Glutamatergic neuron (in vitro differentiated cells): ENCODE measurements at regions not wholly inside any gene's neighbourhood (a gene's known extent, or its start where the extent isn't known, plus 50 kb on each side); places are given as distances from the start of the nearest gene placed in this dataset.

Experiments used
- DNase-seq: peaks from one replicate; pipeline ENCODE4 v3.0.0; 2022
- H3K27ac Mint-ChIP-seq: one replicate; pipeline ENCODE4 v1.8.0; 2020; ENCODE audit warnings: mild to moderate bottlenecking, mixed read lengths, inconsistent platforms; ENCODE audit not compliant: unreplicated experiment
- H3K27me3 Mint-ChIP-seq: one replicate; pipeline ENCODE4 v1.8.0; 2020; ENCODE audit warnings: mild to moderate bottlenecking, moderate library complexity, mixed read lengths, inconsistent platforms; ENCODE audit not compliant: unreplicated experiment
- H3K36me3 Mint-ChIP-seq: one replicate; pipeline ENCODE4 v1.8.0; 2020; ENCODE audit warnings: mild to moderate bottlenecking, mixed read lengths, inconsistent platforms; ENCODE audit not compliant: unreplicated experiment
- H3K4me1 Mint-ChIP-seq: one replicate; pipeline ENCODE4 v1.8.0; 2020; ENCODE audit warnings: mild to moderate bottlenecking, low read depth, mixed read lengths, inconsistent platforms; ENCODE audit not compliant: unreplicated experiment
- H3K4me3 Mint-ChIP-seq: one replicate; pipeline ENCODE4 v1.8.0; 2020; ENCODE audit warnings: mild to moderate bottlenecking, mixed read lengths, inconsistent platforms; ENCODE audit not compliant: unreplicated experiment
- H3K9me3 Mint-ChIP-seq: one replicate; pipeline ENCODE4 v1.8.0; 2020; ENCODE audit warnings: mild to moderate bottlenecking, moderate library complexity, mixed read lengths, inconsistent platforms; ENCODE audit not compliant: unreplicated experiment
- TF ChIP-seq, protein P1 (sequence below): fragments of 200-600 bp; sonication (generic); IDR thresholded peaks from one replicate; pipeline ENCODE4 v1.5.0; 2021; ENCODE audit not compliant: partially characterized antibody, unreplicated experiment

DNA sequence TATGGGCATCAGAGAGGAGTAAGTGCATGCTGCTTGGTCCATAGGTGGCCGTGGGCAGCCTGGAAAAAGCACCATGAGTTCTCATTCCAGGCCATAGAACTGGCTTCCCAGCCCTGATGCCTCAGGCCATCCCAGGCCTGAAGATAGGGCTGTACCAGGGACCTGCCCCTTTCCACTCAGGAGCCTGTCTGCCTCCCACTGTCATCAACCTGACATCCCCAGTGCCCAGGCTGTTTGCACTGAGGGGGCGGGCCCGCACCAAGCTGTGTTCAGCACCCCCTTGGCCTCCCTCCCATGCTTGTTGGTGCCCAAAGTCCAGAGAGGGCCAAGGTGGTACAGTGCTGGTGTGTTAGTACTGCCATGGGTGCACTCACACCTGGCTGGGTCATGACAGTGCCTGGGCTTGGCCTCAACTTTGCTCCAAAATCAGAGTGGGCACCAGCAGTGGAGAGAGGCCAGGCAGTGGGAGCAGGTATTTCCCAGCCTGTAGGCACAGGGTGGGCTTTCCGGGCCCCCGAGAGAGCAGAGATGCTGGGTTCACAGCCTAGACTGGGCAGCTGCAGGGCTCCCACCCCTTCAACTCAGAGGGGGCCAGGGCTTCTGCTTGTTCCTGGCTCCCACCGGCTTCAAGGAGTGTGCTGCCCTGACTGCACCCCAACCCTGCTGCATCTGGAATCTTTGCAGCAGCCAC is 556.1 kb downstream of the SI start:
- Mint-ChIP-seq H3K4me1 (no peaks in the 10 kb centered on the region), H3K27ac (no peak overlapping the region), H3K36me3 (peaks cover 3% of the 10 kb centered on the region), H3K27me3 (no peaks in the 10 kb centered on the region), H3K4me3 (no peak overlapping the region), H3K9me3 (peaks cover 5% of the 10 kb centered on the region)
- TF ChIP-seq, protein P1, sequence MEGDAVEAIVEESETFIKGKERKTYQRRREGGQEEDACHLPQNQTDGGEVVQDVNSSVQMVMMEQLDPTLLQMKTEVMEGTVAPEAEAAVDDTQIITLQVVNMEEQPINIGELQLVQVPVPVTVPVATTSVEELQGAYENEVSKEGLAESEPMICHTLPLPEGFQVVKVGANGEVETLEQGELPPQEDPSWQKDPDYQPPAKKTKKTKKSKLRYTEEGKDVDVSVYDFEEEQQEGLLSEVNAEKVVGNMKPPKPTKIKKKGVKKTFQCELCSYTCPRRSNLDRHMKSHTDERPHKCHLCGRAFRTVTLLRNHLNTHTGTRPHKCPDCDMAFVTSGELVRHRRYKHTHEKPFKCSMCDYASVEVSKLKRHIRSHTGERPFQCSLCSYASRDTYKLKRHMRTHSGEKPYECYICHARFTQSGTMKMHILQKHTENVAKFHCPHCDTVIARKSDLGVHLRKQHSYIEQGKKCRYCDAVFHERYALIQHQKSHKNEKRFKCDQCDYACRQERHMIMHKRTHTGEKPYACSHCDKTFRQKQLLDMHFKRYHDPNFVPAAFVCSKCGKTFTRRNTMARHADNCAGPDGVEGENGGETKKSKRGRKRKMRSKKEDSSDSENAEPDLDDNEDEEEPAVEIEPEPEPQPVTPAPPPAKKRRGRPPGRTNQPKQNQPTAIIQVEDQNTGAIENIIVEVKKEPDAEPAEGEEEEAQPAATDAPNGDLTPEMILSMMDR: no peak
- DNase-seq: no peak

DNA sequence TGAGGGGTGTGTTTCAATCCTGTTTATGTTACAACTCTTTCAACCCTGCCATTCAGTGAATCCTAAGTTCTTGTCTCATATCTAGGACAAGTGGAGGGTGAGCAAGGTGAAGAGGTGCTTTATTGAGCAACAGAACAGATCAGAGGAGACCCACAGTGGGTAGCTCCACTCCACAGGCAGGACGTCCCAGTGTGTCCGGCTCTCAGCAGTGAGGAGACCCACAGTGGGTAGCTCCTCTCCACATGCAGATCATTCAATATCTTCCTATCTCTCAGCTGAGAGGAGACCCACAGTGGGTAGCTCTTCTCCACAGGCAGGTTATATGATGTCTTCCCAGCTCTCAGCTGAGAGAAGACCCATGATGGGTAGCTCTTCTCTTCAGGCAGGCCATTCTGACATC is 556.7 kb downstream of the SI start:
- TF ChIP-seq, protein P1: no peak
- H3K27me3 Mint-ChIP-seq: no peaks in the 10 kb centered on the region
- peaks cover 3% of the 10 kb centered on the region for H3K36me3 Mint-ChIP-seq
- H3K4me1 Mint-ChIP-seq: no peaks in the 10 kb centered on the region
- DNase-seq: no peak
- H3K27ac Mint-ChIP-seq: no peak overlapping the region
- H3K4me3 Mint-ChIP-seq: no peak overlapping the region
- H3K9me3 Mint-ChIP-seq: peaks cover 5% of the 10 kb centered on the region

DNA sequence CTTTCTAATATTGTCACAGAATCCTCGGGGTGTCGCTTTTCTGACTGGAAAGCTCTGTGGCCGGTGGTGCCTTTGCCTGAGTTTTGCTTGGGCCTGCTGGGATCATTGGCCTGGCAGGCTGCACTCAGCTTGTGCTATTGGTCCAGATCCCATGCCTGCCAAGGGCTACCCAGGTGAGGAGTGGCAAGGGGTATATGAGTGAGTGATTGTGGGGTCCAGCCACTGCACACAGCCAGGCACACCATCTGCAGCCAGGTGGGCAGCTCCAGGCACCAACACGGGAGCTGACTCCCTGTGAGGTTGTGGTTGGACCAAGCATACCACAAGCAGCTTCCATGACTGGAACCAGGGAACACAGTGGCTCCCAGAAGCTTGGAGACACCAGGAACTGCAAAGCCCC is 557.2 kb downstream of the SI start:
- Mint-ChIP-seq H3K9me3 (peaks cover 5% of the 10 kb centered on the region), H3K36me3 (peaks cover 3% of the 10 kb centered on the region), H3K4me1 (no peaks in the 10 kb centered on the region), H3K27me3 (no peaks in the 10 kb centered on the region), H3K27ac (no peak overlapping the region), H3K4me3 (no peak overlapping the region)
- no peak for DNase-seq
- TF ChIP-seq, protein P1: no peak

DNA sequence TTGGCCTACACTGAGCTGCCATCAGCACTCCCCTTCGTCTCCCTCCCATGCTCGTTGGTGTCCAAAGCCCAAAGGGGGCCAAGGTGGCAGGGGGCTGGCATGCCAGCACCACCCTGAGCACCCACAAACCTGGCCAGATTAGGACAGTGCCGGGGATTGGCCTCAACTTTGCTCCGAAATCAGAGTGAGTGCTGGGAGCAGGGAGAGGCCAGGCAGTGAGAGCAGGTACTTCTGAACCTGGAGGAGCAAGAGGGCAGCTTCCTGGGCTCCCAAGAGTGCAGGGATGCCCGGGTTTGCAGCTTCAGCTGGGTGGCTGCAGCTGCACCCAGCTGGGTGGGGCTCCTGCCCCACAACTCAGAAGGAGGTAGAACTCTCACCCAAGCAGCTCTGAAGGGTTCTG is 563.0 kb downstream of the SI start:
- Mint-ChIP-seq H3K9me3 (no peaks in the 10 kb centered on the region), H3K4me1 (no peaks in the 10 kb centered on the region), H3K36me3 (no peaks in the 10 kb centered on the region), H3K27me3 (no peaks in the 10 kb centered on the region), H3K27ac (no peak overlapping the region), H3K4me3 (no peak overlapping the region)
- no peak for DNase-seq
- TF ChIP-seq, protein P1: no peak

DNA sequence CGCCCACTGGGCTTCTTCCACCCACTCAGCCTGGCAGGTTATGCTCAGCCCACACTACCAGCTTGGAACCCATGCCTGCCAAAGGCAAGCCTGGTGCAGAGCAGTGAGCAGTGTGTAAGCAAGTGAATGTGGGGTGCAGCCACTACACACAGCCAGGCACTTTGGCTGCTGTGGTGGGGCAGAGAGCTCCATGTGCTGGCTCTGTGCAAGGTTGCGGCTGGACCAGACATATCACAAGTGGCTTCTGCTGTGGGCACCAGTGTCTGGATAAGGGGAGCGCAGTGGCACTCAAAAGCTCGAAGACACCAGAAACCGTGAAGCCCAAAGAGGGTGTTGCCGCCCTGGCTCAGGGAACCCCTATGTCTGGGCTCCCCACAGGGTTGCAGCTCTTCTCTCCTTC is 563.7 kb downstream of the SI start:
- Mint-ChIP-seq H3K27ac (no peak overlapping the region), H3K36me3 (no peaks in the 10 kb centered on the region), H3K4me1 (no peaks in the 10 kb centered on the region), H3K4me3 (no peak overlapping the region), H3K9me3 (no peaks in the 10 kb centered on the region), H3K27me3 (no peaks in the 10 kb centered on the region)
- TF ChIP-seq, protein P1: no peak
- DNase-seq: no peak
